BJ (cell line): ENCODE measurements at regions not wholly inside any gene's neighbourhood (a gene's known extent, or its start where the extent isn't known, plus 50 kb on each side); places are given as distances from the start of the nearest gene placed in this dataset.

Source experiments
- CTCF ChIA-PET: fragments of 350-600 bp; formaldehyde crosslinking; extraction: SDS; loops from one replicate; lab custom pipeline; 2021; ENCODE audit warnings: antibody characterized with exemption, inconsistent platforms; lab: Yijun Ruan, JAX
- POLR2A ChIA-PET: fragments of 300-600 bp; sonication (Branson Sonifier 250); formaldehyde crosslinking; extraction: SDS; loops from one replicate; lab custom pipeline; 2021; ENCODE audit warnings: antibody characterized with exemption; lab: Charles Lee
- DNase-seq: peaks from one replicate; pipeline ENCODE4 v3.0.0-alpha.2; 2011; ENCODE audit warnings: low read depth
- H3K27me3 ChIP-seq: 2 replicates; pipeline ENCODE4 v1.6.0; 2011; ENCODE audit warnings: low read length; ENCODE audit not compliant: control insufficient read depth, insufficient read depth
- H3K36me3 ChIP-seq: 2 replicates; pipeline ENCODE4 v1.5.1; 2011; ENCODE audit warnings: low read length; ENCODE audit not compliant: control insufficient read depth, insufficient read depth
- H3K4me3 ChIP-seq: 2 replicates; pipeline ENCODE4 v1.5.1; 2011; ENCODE audit warnings: low read depth, mild to moderate bottlenecking, control low read depth, low read length
- TF ChIP-seq, protein P1 (sequence below): IDR thresholded peaks from 2 replicates; pipeline ENCODE4 v1.5.1; 2011; ENCODE audit warnings: low read depth, mild to moderate bottlenecking, control low read depth, inconsistent platforms, low read length, moderate library complexity; ENCODE audit not compliant: insufficient read depth

DNA sequence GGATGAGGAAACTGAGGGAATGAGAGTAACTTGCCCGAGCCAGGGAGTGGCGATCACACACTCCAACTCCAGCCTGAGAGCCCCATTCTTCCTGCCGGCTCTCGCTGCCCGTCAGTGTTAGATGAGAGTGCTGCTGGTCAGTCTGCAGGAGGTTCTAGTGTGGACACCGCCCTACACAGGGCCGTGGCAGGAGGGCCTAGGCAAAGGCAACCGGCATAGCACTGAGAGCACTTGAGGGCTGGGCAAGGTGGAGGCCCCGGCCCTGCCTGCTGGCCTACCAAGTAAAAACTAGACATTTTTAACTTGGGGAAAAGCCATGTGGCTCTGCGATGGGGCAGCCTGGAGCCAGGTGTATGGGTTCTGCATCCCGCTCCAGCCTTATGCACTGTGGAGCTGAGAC lies 354.8 kb downstream of the SEC14L1 start:
- DNase-seq: no peak
- H3K27me3 ChIP-seq: no peaks in the 10 kb centered on the region
- TF ChIP-seq, protein P1, sequence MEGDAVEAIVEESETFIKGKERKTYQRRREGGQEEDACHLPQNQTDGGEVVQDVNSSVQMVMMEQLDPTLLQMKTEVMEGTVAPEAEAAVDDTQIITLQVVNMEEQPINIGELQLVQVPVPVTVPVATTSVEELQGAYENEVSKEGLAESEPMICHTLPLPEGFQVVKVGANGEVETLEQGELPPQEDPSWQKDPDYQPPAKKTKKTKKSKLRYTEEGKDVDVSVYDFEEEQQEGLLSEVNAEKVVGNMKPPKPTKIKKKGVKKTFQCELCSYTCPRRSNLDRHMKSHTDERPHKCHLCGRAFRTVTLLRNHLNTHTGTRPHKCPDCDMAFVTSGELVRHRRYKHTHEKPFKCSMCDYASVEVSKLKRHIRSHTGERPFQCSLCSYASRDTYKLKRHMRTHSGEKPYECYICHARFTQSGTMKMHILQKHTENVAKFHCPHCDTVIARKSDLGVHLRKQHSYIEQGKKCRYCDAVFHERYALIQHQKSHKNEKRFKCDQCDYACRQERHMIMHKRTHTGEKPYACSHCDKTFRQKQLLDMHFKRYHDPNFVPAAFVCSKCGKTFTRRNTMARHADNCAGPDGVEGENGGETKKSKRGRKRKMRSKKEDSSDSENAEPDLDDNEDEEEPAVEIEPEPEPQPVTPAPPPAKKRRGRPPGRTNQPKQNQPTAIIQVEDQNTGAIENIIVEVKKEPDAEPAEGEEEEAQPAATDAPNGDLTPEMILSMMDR: no peak
- peaks cover 64% of the 10 kb centered on the region for H3K36me3 ChIP-seq
- POLR2A ChIA-PET: no interaction called here
- H3K4me3 ChIP-seq: no peak overlapping the region
- CTCF ChIA-PET: interaction anchor here (0.7 to 4.1 kb wide), 17 partner anchors 8 to 211 kb away, joined by 3 to 68 read pairs (median 4); no protein-coding TSS in a partner anchor

GRCh38 chr17:77496401-77496801 lies 355.6 kb downstream of the SEC14L1 start:
- no peak for DNase-seq

GRCh38 chr17:77496831-77497577 lies 356.2 kb downstream of the SEC14L1 start:
- H3K36me3 ChIP-seq: peaks cover 58% of the 10 kb centered on the region
- no peak overlapping the region for H3K4me3 ChIP-seq
- ChIA-PET POLR2A (no interaction called here), CTCF (interaction anchor here (0.6 to 4.1 kb wide), 4 partner anchors 69 to 439 kb away, joined by 4 to 68 read pairs (median 5); no protein-coding TSS in a partner anchor)
- no peaks in the 10 kb centered on the region for H3K27me3 ChIP-seq
- TF ChIP-seq, protein P1: no peak
- DNase-seq: no peak

More at GRCh38 chr17:77496401-77496801, 355.6 kb downstream of the SEC14L1 start:
- no peaks in the 10 kb centered on the region for H3K27me3 ChIP-seq
- peaks cover 60% of the 10 kb centered on the region for H3K36me3 ChIP-seq
- POLR2A ChIA-PET: no interaction called here
- CTCF ChIA-PET: interaction anchor here (0.6 to 4.1 kb wide), 5 partner anchors 69 to 438 kb away, joined by 4 to 68 read pairs (median 4); no protein-coding TSS in a partner anchor
- H3K4me3 ChIP-seq: no peak overlapping the region
- TF ChIP-seq, protein P1: no peak

DNA sequence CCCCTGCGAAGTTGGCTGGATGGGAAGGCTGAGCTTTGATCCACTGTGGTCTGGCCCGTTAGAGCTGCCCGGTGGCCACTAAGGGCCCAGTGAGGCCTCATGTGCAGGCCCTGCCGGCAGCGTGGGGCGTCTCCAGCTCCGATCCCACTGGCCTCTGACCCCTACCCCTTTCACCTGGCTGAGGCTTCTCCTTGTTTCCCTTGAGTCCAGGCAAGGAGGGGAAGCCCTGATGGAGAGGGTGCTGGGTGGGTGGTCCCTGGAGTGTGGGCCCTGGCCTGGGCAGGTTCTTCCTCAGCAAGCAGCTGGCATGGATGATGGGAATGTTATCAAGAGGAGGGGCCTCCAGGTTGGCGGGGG lies 356.8 kb downstream of the SEC14L1 start:
- no peak for DNase-seq
- ChIA-PET CTCF (interaction anchor here (0.6 to 4.1 kb wide), 2 partner anchors 70 to 116 kb away, joined by 5 to 68 read pairs; no protein-coding TSS in a partner anchor), POLR2A (no interaction called here)
- TF ChIP-seq, protein P1: no peak
- Histone ChIP-seq H3K4me3 (no peak overlapping the region), H3K36me3 (peaks cover 52% of the 10 kb centered on the region), H3K27me3 (no peaks in the 10 kb centered on the region)

DNA sequence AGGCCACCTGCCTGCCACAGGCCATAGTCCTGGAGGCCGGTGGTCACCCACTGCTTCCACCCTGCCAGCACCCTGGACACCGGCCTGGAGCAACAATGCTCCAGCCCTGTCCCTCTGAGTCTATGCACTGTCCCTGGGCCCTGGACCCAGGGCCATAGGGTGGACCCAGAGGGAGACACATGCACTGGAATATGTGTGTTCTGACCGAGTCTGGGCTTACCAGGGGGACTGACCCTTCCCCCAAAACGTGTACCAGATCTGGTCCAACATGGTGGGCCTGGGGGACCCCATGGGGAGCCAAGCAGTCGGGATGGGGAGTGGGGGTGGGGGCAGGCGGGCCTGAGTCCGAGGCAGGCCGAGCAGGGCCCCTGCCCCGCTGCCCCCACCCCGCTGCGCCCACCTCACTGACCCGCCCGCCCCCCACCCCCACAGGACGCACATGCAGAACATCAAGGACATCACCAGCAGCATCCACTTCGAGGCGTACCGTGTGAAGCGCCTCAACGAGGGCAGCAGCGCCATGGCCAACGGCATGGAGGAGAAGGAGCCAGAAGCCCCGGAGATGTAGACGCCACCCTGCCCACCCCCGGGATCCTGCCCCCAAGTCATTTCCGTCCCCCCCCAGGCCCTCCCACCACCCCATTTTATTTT lies 357.4 kb downstream of the SEC14L1 start:
- no peaks in the 10 kb centered on the region for H3K27me3 ChIP-seq
- no peak overlapping the region for H3K4me3 ChIP-seq
- TF ChIP-seq, protein P1: no peak
- no peak for DNase-seq
- POLR2A ChIA-PET: no interaction called here
- H3K36me3 ChIP-seq: peaks cover 45% of the 10 kb centered on the region
- CTCF ChIA-PET: interaction anchor here (4.1 kb wide), 1 partner anchor 71 kb away, joined by 68 read pairs; no protein-coding TSS in a partner anchor
